DND-41 (cell line): ENCODE measurements at regions not wholly inside any gene's neighbourhood (a gene's known extent, or its start where the extent isn't known, plus 50 kb on each side); places are given as distances from the start of the nearest gene placed in this dataset.
"Not testable (repeated sequence)": the region's sequence is repeated elsewhere in the genome, so short reads cannot be mapped to it uniquely, and the experiment has no call there.

Source experiments
- ATAC-seq: fragments of 200-7000 bp; cut with Tn5 transposase; 3 replicates; pipeline ENCODE4 v1.9.1; 2021; ENCODE audit warnings: low read depth; ENCODE audit not compliant: insufficient read depth
- DNase-seq: peaks from one replicate; pipeline ENCODE4 v3.0.0-alpha.2; 2020
- H2AFZ ChIP-seq: 2 replicates; pipeline ENCODE4 v1.6.0; 2012; ENCODE audit warnings: low read depth, low read length
- H3K27ac ChIP-seq: 2 replicates; pipeline ENCODE4 v1.5.1; 2012; ENCODE audit warnings: low read length, inconsistent platforms
- H3K27me3 ChIP-seq: fragments of 200-600 bp; sonication (generic); 2 replicates; pipeline ENCODE4 v1.6.0; 2012; ENCODE audit warnings: low read length, mild to moderate bottlenecking, inconsistent platforms; ENCODE audit not compliant: insufficient read depth, poor library complexity
- H3K36me3 ChIP-seq: 2 replicates; pipeline ENCODE4 v1.5.1; 2012; ENCODE audit warnings: low read length, inconsistent platforms; ENCODE audit not compliant: insufficient read depth
- H3K4me1 ChIP-seq: 2 replicates; pipeline ENCODE4 v1.5.1; 2012; ENCODE audit warnings: mild to moderate bottlenecking, low read length; ENCODE audit not compliant: insufficient read depth
- H3K4me2 ChIP-seq: 2 replicates; pipeline ENCODE4 v1.6.0; 2012; ENCODE audit warnings: mild to moderate bottlenecking, moderate library complexity, low read length, inconsistent platforms; ENCODE audit not compliant: insufficient read depth
- H3K4me3 ChIP-seq, 2 experiments: fragments of 200-600 bp in 1 of 2; shearing (Covaris generic) in 1 of 2; 2 replicates each; pipeline ENCODE4 v1.5.1; 2012 to 2016; ENCODE audit warnings: inconsistent platforms in 2 of 2, low read length in 2 of 2, mild to moderate bottlenecking in 2 of 2, low read depth in 1 of 2, moderate library complexity in 1 of 2
- H3K79me2 ChIP-seq: 2 replicates; pipeline ENCODE4 v1.6.0; 2012; ENCODE audit warnings: low read length, inconsistent platforms; ENCODE audit not compliant: insufficient read depth
- H3K9ac ChIP-seq: 2 replicates; pipeline ENCODE4 v1.6.0; 2012; ENCODE audit warnings: low read depth, mild to moderate bottlenecking, inconsistent platforms, low read length, moderate library complexity
- H3K9me3 ChIP-seq: 2 replicates; pipeline ENCODE4 v1.5.1; 2012; ENCODE audit warnings: low read length, moderate library complexity, mild to moderate bottlenecking, inconsistent platforms; ENCODE audit not compliant: insufficient read depth, severe bottlenecking
- H4K20me1 ChIP-seq: 2 replicates; pipeline ENCODE4 v1.6.0; 2012; ENCODE audit warnings: low read length; ENCODE audit not compliant: insufficient read depth
- EZH2 ChIP-seq: IDR thresholded peaks from 3 replicates; pipeline ENCODE4 v1.6.1; 2012; ENCODE audit warnings: borderline replicate concordance, low read depth, mild to moderate bottlenecking, moderate library complexity, low read length, inconsistent platforms; ENCODE audit not compliant: severe bottlenecking
- TF ChIP-seq, protein P1 (sequence below): IDR thresholded peaks from 2 replicates; pipeline ENCODE4 v1.5.1; 2012; ENCODE audit warnings: borderline replicate concordance, low read length, moderate library complexity, mild to moderate bottlenecking; ENCODE audit not compliant: poor library complexity, severe bottlenecking; ENCODE audit errors: extremely low read depth

DNA sequence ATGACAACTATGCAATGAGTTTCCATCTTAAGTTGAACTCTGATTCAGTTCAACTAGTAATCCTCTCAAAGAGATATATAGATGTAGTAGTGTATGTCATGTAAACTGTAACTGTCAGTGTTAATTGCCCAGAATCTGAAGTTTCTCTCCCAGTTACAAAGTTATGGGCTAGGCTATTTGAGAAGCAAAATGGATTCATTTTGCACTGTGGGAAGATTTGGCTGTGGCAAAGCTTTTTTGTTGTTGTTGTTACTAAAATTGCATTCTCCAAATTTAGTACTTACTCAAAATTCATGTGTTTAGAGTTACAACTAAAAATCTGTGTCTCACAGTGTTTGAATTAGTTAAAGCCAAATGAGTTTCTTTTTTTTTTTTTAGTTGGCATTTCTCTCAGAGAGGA lies 219.0 kb downstream of the KCNJ2 start:
- ATAC-seq (no peak), DNase-seq (no peak)
- Histone ChIP-seq H3K9ac (no peak overlapping the region), H4K20me1 (no peaks in the 10 kb centered on the region), H3K4me3 (no peak overlapping the region), H3K4me2 (no peak overlapping the region), H3K79me2 (no peaks in the 10 kb centered on the region), H3K4me1 (no peaks in the 10 kb centered on the region), H3K36me3 (no peaks in the 10 kb centered on the region), H3K27me3 (no peaks in the 10 kb centered on the region), H3K9me3 (no peaks in the 10 kb centered on the region), H3K27ac (no peak overlapping the region), H2AFZ (no peak overlapping the region)
- no peak for TF ChIP-seq EZH2
- TF ChIP-seq, protein P1, sequence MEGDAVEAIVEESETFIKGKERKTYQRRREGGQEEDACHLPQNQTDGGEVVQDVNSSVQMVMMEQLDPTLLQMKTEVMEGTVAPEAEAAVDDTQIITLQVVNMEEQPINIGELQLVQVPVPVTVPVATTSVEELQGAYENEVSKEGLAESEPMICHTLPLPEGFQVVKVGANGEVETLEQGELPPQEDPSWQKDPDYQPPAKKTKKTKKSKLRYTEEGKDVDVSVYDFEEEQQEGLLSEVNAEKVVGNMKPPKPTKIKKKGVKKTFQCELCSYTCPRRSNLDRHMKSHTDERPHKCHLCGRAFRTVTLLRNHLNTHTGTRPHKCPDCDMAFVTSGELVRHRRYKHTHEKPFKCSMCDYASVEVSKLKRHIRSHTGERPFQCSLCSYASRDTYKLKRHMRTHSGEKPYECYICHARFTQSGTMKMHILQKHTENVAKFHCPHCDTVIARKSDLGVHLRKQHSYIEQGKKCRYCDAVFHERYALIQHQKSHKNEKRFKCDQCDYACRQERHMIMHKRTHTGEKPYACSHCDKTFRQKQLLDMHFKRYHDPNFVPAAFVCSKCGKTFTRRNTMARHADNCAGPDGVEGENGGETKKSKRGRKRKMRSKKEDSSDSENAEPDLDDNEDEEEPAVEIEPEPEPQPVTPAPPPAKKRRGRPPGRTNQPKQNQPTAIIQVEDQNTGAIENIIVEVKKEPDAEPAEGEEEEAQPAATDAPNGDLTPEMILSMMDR, result no peak

DNA sequence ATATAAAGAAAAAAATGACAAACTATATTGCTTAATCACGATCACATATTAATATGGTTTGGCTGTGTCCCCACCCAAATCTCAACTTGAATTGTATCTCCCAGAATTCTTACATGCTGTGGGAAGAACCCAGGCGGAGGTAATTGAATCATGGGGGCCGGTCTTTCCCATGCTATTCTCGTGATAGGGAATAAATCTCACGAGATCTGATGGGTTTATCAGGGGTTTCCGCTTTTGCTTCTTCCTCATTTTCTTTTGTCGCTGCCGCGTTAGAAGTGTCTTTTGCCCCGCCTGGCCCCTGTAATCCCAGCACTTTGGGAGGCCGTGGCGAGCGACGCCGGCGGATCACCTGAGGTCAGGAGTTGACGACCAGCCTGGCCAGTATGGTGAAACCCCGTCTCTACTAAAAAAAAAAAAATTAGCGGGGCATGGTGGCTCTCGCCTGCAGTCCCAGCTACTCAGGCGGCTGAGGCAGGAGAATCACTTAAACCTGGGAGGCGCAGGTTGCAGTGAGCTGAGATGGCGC lies 220.0 kb downstream of the KCNJ2 start:
- not testable (repeated sequence) for H2AFZ ChIP-seq, H3K27me3 ChIP-seq, H3K4me2 ChIP-seq, H3K27ac ChIP-seq, H3K4me1 ChIP-seq, H3K36me3 ChIP-seq, H3K9ac ChIP-seq, H3K9me3 ChIP-seq, H3K4me3 ChIP-seq, ATAC-seq, DNase-seq, H4K20me1 ChIP-seq, H3K79me2 ChIP-seq

GRCh38 chr17:70390049-70390448 lies 220.7 kb downstream of the KCNJ2 start:
- DNase-seq, result no peak
- no peak for ATAC-seq
- Histone ChIP-seq H3K27me3 (no peaks in the 10 kb centered on the region), H3K79me2 (no peaks in the 10 kb centered on the region), H3K9me3 (no peaks in the 10 kb centered on the region), H4K20me1 (no peaks in the 10 kb centered on the region), H3K27ac (no peak overlapping the region), H3K9ac (no peak overlapping the region), H3K4me2 (no peak overlapping the region), H3K36me3 (no peaks in the 10 kb centered on the region), H3K4me1 (no peaks in the 10 kb centered on the region), H2AFZ (no peak overlapping the region), H3K4me3 (no peak overlapping the region)
- TF ChIP-seq, protein P1, result no peak
- TF ChIP-seq EZH2, result no peak

DNA sequence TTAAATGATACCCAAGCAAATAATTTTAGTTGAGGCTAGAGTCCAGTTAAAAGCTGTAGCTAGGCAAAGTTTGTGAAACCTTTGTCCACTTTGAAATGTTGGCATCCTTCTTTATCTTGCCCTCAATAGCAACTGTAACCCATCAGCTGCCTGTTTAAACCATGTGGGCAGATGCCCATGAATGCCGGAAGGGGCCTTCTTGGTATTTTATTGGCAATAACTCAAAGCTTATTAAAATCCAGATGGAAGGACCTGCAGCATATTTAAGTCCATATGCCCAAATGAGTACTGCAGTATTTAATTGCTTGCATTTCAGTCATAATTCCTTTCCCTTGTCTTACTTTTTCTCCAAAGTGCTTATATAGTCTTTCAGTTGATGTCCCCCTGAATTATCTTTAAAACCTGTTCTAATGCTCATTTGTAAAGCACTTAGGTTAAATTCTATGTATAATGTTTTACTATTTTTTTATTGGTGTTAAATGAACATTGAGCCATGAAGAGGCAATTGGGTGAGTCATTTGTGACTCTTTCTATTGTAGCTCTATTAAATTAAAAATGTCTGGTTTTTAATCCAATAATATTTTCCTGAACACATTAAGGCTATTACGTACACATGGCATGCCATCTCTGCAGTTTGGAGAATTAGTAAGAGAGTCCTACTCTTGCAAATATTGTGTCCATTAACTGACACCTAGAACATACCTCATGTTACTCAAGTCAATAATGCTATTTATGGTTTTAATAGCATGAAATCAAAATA lies 225.3 kb downstream of the KCNJ2 start:
- DNase-seq, result no peak
- no peak for TF ChIP-seq EZH2
- TF ChIP-seq, protein P1, result no peak

More for the DNA sequence above, 225.3 kb downstream of the KCNJ2 start:
- H3K4me1 ChIP-seq, result no peaks in the 10 kb centered on the region
- no peaks in the 10 kb centered on the region for H3K9me3 ChIP-seq
- no peaks in the 10 kb centered on the region for H3K27me3 ChIP-seq
- no peak for ATAC-seq
- no peak overlapping the region for H3K9ac ChIP-seq
- H4K20me1 ChIP-seq, result no peaks in the 10 kb centered on the region
- H3K4me3 ChIP-seq, result no peak overlapping the region
- H2AFZ ChIP-seq, result no peak overlapping the region
- no peak overlapping the region for H3K4me2 ChIP-seq
- no peaks in the 10 kb centered on the region for H3K36me3 ChIP-seq
- H3K27ac ChIP-seq, result no peak overlapping the region
- H3K79me2 ChIP-seq, result no peaks in the 10 kb centered on the region
